Gastroesophageal sphincter (tissue), 4 donors: ENCODE measurements at regions not wholly inside any gene's neighbourhood (a gene's known extent, or its start where the extent isn't known, plus 50 kb on each side); places are given as distances from the start of the nearest gene placed in this dataset.

Source experiments
- ATAC-seq: fragments of 150-250 bp; one replicate; pipeline ENCODE4 v1.9.1; 2016; ENCODE audit warnings: mild to moderate bottlenecking, moderate library complexity
- H3K27ac ChIP-seq, 4 donors: fragments of 200-600 bp; sonication (generic) in 3 of 4; 1 replicate in 3 of 4; 2 replicates in 1 of 4; pipeline ENCODE4 v1.5.1; 2016 to 2019
- H3K27me3 ChIP-seq: fragments of 200-600 bp; sonication (generic); one replicate; pipeline ENCODE4 v1.5.1; 2019
- H3K36me3 ChIP-seq, 2 donors: fragments of 200-600 bp; sonication (generic); one replicate each; pipeline ENCODE4 v1.5.1; 2019; ENCODE audit warnings: control low read depth in 1 of 2
- H3K4me1 ChIP-seq, 3 donors: fragments of 200-600 bp; sonication (generic); 1 replicate in 2 of 3; 2 replicates in 1 of 3; pipeline ENCODE4 v1.5.1; 2016 to 2019; ENCODE audit warnings: control low read depth in 2 of 3
- H3K4me3 ChIP-seq, 2 donors: fragments of 200-600 bp; sonication (generic); one replicate each; pipeline ENCODE4 v1.5.1; 2019; ENCODE audit warnings: mild to moderate bottlenecking in 1 of 2, moderate library complexity in 1 of 2
- H3K9me3 ChIP-seq, 3 donors: fragments of 200-600 bp; sonication (generic); one replicate each; pipeline ENCODE4 v1.5.1; 2017 to 2019; ENCODE audit warnings: control low read depth in 2 of 3
- CTCF ChIP-seq, 4 experiments: fragments of 200-600 bp in 2 of 4; fragments of 450-650 bp in 2 of 4; sonication (generic) in 1 of 4; IDR thresholded peaks; one replicate each; pipeline ENCODE4 v1.5.1; 2017 to 2019; ENCODE audit warnings: antibody characterized with exemption in 4 of 4, mild to moderate bottlenecking in 2 of 4, moderate library complexity in 2 of 4
- EP300 ChIP-seq: sonication (generic); formaldehyde crosslinking; IDR thresholded peaks from one replicate; pipeline ENCODE4 v1.6.1; 2017; ENCODE audit warnings: antibody characterized with exemption, mild to moderate bottlenecking
- POLR2A ChIP-seq, 2 donors: fragments of 450-650 bp; IDR thresholded peaks; one replicate each; pipeline ENCODE4 v1.6.1; 2017; ENCODE audit warnings: antibody characterized with exemption in 2 of 2, mild to moderate bottlenecking in 2 of 2, moderate library complexity in 1 of 2
- POLR2AphosphoS5 ChIP-seq: sonication (generic); formaldehyde crosslinking; IDR thresholded peaks from one replicate; pipeline ENCODE4 v1.6.1; 2017; ENCODE audit warnings: antibody characterized with exemption
- WGBS, 2 donors: methylation state at CpG; one replicate each; pipeline ENCODE4 v1.1.5; 2018; ENCODE audit warnings: low coverage in 1 of 2; 5-methylcytosine and 5-hydroxymethylcytosine counted together

- no peaks in the 10 kb centered on the region for H3K36me3 ChIP-seq
- ATAC-seq: no peak
- no peaks in the 10 kb centered on the region for H3K4me1 ChIP-seq
- 88 to 92% methylated on average over 2 of the region's 2 CpGs for WGBS, 2 donors
- H3K27ac ChIP-seq: no peak overlapping the region
- H3K9me3 ChIP-seq: no peaks in the 10 kb centered on the region
- H3K4me3 ChIP-seq: no peak overlapping the region
- TF ChIP-seq EP300: no peak
- no peak for TF ChIP-seq POLR2AphosphoS5
- TF ChIP-seq POLR2A (IDR thresholded peaks at IDR 0.05): no peak
- TF ChIP-seq CTCF (IDR thresholded peaks at IDR 0.05): no peak
- no peaks in the 10 kb centered on the region for H3K27me3 ChIP-seq
These were observed 254.4 kb upstream of the ETAA1 start for GRCh38 chr2:67142741-67143140.

GRCh38 chr2:67145851-67146250 lies 251.3 kb upstream of the ETAA1 start:
- H3K27ac ChIP-seq: no peak overlapping the region
- H3K9me3 ChIP-seq: no peaks in the 10 kb centered on the region
- no peak for ATAC-seq
- 86 to 100% methylated on average over 1 of the region's 1 CpG for WGBS, 2 donors
- H3K27me3 ChIP-seq: no peaks in the 10 kb centered on the region
- H3K4me1 ChIP-seq: no peaks in the 10 kb centered on the region
- H3K4me3 ChIP-seq: no peak overlapping the region
- H3K36me3 ChIP-seq: no peaks in the 10 kb centered on the region
- TF ChIP-seq POLR2A (IDR thresholded peaks at IDR 0.05): no peak
- no peak for TF ChIP-seq EP300
- no peak for TF ChIP-seq CTCF (IDR thresholded peaks at IDR 0.05)
- no peak for TF ChIP-seq POLR2AphosphoS5

- TF ChIP-seq POLR2AphosphoS5: no peak
- TF ChIP-seq CTCF (IDR thresholded peaks at IDR 0.05): no peak
- no peak for TF ChIP-seq POLR2A (IDR thresholded peaks at IDR 0.05)
- TF ChIP-seq EP300: no peak
- ATAC-seq: no peak
- no peaks in the 10 kb centered on the region for H3K27me3 ChIP-seq
- no peaks in the 10 kb centered on the region for H3K36me3 ChIP-seq
- H3K9me3 ChIP-seq: peaks cover 0 to 5% (median 0%) of the 10 kb centered on the region in 3 donors
- 73 to 74% methylated on average over 3 of the region's 3 CpGs for WGBS, 2 donors
- H3K27ac ChIP-seq: no peak overlapping the region
- H3K4me3 ChIP-seq: no peak overlapping the region
- H3K4me1 ChIP-seq: peaks cover 0 to 26% (median 0%) of the 10 kb centered on the region in 3 donors
These were observed 240.3 kb upstream of the ETAA1 start for GRCh38 chr2:67156796-67157195.

- Histone ChIP-seq H3K27me3 (no peaks in the 10 kb centered on the region), H3K27ac (no peak overlapping the region), H3K36me3 (no peaks in the 10 kb centered on the region), H3K4me3 (no peak overlapping the region), H3K9me3 (no peaks in the 10 kb centered on the region), H3K4me1 (peaks cover 0 to 26% (median 0%) of the 10 kb centered on the region in 3 donors)
- ATAC-seq: no peak
- TF ChIP-seq POLR2A (IDR thresholded peaks at IDR 0.05) (no peak), POLR2AphosphoS5 (no peak), EP300 (no peak), CTCF (IDR thresholded peaks at IDR 0.05) (no peak)
These were observed 238.4 kb upstream of the ETAA1 start for GRCh38 chr2:67158718-67159117.

GRCh38 chr2:67159929-67160328 lies 237.2 kb upstream of the ETAA1 start:
- Histone ChIP-seq H3K9me3 (no peaks in the 10 kb centered on the region), H3K36me3 (no peaks in the 10 kb centered on the region), H3K4me3 (no peak overlapping the region), H3K27ac (peak overlapping the region in 1 of 4 donors; percentile 30), H3K27me3 (no peaks in the 10 kb centered on the region), H3K4me1 (peaks cover 0 to 23% (median 0%) of the 10 kb centered on the region in 3 donors)
- ATAC-seq: no peak
- 29 to 35% methylated on average over 4 of the region's 4 CpGs for WGBS, 2 donors
- TF ChIP-seq POLR2A (IDR thresholded peaks at IDR 0.05) (no peak), EP300 (no peak), CTCF (IDR thresholded peaks at IDR 0.05) (no peak), POLR2AphosphoS5 (no peak)
